NB4 (cell line): ENCODE measurements at regions not wholly inside any gene's neighbourhood (a gene's known extent, or its start where the extent isn't known, plus 50 kb on each side); places are given as distances from the start of the nearest gene placed in this dataset.

Source experiments
- POLR2A ChIP-seq: IDR thresholded peaks from 2 replicates; pipeline ENCODE4 v1.6.1; 2011; ENCODE audit warnings: mild to moderate bottlenecking; ENCODE audit not compliant: insufficient read length; ENCODE audit errors: extremely low read depth
- TF ChIP-seq, protein P1 (sequence below): IDR thresholded peaks from one replicate; pipeline ENCODE4 v1.5.1; 2012; ENCODE audit warnings: low read depth, low read length

DNA sequence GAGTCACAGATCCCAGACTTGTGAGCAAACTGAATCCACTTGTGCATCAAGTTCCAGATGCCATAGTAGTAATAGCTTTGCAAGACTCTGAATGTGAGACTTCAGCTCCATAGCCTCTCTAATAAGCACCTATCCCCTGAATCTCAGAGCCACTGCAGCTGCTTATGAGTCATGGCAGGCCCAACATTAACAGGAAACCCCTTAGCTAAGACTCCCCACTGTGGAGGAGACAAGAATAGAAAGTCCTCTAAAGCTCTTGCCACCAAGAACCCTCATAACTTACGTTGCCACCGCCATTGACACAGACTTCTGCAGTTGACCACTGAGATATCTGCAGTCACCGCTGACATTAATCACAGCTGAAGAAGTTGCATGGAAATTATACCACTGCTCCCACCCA, 62.9 kb upstream of the PDE3A start:
- TF ChIP-seq, protein P1, sequence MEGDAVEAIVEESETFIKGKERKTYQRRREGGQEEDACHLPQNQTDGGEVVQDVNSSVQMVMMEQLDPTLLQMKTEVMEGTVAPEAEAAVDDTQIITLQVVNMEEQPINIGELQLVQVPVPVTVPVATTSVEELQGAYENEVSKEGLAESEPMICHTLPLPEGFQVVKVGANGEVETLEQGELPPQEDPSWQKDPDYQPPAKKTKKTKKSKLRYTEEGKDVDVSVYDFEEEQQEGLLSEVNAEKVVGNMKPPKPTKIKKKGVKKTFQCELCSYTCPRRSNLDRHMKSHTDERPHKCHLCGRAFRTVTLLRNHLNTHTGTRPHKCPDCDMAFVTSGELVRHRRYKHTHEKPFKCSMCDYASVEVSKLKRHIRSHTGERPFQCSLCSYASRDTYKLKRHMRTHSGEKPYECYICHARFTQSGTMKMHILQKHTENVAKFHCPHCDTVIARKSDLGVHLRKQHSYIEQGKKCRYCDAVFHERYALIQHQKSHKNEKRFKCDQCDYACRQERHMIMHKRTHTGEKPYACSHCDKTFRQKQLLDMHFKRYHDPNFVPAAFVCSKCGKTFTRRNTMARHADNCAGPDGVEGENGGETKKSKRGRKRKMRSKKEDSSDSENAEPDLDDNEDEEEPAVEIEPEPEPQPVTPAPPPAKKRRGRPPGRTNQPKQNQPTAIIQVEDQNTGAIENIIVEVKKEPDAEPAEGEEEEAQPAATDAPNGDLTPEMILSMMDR = no peak
- no peak for TF ChIP-seq POLR2A
